ENCODE measurements at regions not wholly inside any gene's neighbourhood (a gene's known extent, or its start where the extent isn't known, plus 50 kb on each side); places are given as distances from the start of the nearest gene placed in this dataset.

DNA sequence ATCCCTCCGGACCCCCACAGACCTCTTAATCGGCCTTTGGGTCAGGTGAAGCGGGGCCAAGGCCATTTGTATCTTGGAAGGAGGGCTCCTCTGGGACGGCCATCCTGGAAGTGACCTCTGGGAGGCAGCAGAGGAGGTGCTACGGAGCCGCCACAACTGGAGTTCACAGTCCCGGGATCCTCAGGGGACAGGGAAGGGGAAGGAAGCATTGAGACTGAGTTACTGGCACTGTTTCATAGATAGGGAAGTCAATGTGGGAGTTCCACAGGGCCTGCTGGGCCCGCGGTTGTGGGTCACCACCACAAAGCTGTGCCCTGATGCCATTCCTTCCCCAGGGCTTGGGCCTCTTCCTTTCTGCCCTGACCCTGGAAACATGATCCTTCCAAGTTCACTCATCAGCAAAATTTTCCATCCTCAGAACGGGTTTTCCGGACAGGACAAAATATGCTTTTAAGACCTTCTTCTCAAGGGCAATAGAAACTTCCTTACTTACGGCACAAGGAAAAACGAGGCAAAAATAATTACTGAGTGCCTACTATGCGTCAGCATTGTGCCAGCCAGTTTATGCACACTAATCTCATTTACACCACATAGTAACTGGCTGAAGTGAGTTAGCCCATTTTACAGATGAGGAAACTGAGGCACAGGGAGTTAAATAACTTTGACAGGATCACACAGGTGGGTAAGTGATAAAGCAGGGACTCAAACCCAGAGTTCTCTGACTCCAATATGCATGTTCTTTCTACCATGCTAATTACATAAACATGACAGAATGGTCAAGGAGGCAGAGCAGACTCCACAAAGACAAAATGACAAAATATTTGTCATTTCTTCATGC is 143.8 kb downstream of the UNC5CL start:
- TF ChIP-seq SMAD4 (CRISPR knock-in tag; conservative IDR thresholded peaks at IDR 0.05) (no peak), POLR2A (conservative IDR thresholded peaks at IDR 0.05) (no peak), KAT7 (CRISPR knock-in tag; IDR thresholded peaks at IDR 0.05; ENCODE audit: borderline replicate concordance) (no peak), GATAD2B (IDR thresholded peaks at IDR 0.05; ENCODE audit: borderline replicate concordance) (no peak), HMG20A (CRISPR knock-in tag; conservative IDR thresholded peaks at IDR 0.05) (no peak), NR1H2 (CRISPR knock-in tag; IDR thresholded peaks at IDR 0.05) (no peak), BRD9 (IDR thresholded peaks at IDR 0.05; ENCODE audit: low read depth, partially characterized antibody) (no peak), POLR2AphosphoS5 (IDR thresholded peaks at IDR 0.05; ENCODE audit: control insufficient read depth, insufficient read depth, low read depth, low read length) (no peak)
- TF ChIP-seq, protein P1, sequence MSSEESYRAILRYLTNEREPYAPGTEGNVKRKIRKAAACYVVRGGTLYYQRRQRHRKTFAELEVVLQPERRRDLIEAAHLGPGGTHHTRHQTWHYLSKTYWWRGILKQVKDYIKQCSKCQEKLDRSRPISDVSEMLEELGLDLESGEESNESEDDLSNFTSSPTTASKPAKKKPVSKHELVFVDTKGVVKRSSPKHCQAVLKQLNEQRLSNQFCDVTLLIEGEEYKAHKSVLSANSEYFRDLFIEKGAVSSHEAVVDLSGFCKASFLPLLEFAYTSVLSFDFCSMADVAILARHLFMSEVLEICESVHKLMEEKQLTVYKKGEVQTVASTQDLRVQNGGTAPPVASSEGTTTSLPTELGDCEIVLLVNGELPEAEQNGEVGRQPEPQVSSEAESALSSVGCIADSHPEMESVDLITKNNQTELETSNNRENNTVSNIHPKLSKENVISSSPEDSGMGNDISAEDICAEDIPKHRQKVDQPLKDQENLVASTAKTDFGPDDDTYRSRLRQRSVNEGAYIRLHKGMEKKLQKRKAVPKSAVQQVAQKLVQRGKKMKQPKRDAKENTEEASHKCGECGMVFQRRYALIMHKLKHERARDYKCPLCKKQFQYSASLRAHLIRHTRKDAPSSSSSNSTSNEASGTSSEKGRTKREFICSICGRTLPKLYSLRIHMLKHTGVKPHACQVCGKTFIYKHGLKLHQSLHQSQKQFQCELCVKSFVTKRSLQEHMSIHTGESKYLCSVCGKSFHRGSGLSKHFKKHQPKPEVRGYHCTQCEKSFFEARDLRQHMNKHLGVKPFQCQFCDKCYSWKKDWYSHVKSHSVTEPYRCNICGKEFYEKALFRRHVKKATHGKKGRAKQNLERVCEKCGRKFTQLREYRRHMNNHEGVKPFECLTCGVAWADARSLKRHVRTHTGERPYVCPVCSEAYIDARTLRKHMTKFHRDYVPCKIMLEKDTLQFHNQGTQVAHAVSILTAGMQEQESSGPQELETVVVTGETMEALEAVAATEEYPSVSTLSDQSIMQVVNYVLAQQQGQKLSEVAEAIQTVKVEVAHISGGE (CRISPR knock-in tag; IDR thresholded peaks at IDR 0.05): no peak
- TF ChIP-seq, protein P2, sequence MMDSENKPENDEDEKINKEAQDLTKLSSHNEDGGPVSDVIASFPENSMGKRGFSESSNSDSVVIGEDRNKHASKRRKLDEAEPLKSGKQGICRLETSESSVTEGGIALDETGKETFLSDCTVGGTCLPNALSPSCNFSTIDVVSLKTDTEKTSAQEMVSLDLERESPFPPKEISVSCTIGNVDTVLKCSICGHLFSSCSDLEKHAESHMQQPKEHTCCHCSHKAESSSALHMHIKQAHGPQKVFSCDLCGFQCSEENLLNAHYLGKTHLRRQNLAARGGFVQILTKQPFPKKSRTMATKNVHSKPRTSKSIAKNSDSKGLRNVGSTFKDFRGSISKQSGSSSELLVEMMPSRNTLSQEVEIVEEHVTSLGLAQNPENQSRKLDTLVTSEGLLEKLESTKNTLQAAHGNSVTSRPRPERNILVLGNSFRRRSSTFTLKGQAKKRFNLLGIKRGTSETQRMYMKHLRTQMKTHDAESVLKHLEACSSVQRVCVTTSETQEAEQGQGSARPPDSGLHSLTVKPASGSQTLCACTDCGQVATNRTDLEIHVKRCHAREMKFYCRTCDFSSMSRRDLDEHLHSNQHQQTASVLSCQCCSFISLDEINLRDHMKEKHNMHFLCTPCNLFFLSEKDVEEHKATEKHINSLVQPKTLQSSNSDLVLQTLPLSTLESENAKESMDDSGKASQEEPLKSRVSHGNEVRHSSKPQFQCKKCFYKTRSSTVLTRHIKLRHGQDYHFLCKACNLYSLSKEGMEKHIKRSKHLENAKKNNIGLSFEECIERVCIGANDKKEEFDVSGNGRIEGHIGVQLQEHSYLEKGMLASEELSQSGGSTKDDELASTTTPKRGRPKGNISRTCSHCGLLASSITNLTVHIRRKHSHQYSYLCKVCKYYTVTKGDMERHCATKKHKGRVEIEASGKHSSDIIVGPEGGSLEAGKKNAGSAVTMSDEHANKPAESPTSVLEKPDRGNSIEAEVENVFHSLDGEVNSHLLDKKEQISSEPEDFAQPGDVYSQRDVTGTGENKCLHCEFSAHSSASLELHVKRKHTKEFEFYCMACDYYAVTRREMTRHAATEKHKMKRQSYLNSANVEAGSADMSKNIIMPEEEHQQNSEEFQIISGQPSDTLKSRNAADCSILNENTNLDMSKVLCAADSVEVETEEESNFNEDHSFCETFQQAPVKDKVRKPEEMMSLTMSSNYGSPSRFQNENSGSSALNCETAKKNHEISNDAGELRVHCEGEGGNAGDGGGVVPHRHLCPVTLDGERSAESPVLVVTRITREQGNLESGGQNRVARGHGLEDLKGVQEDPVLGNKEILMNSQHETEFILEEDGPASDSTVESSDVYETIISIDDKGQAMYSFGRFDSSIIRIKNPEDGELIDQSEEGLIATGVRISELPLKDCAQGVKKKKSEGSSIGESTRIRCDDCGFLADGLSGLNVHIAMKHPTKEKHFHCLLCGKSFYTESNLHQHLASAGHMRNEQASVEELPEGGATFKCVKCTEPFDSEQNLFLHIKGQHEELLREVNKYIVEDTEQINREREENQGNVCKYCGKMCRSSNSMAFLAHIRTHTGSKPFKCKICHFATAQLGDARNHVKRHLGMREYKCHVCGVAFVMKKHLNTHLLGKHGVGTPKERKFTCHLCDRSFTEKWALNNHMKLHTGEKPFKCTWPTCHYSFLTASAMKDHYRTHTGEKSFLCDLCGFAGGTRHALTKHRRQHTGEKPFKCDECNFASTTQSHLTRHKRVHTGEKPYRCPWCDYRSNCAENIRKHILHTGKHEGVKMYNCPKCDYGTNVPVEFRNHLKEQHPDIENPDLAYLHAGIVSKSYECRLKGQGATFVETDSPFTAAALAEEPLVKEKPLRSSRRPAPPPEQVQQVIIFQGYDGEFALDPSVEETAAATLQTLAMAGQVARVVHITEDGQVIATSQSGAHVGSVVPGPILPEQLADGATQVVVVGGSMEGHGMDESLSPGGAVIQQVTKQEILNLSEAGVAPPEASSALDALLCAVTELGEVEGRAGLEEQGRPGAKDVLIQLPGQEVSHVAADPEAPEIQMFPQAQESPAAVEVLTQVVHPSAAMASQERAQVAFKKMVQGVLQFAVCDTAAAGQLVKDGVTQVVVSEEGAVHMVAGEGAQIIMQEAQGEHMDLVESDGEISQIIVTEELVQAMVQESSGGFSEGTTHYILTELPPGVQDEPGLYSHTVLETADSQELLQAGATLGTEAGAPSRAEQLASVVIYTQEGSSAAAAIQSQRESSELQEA (IDR thresholded peaks at IDR 0.05; ENCODE audit: low read depth): no peak
